HG03108 (cell line): ENCODE measurements at regions not wholly inside any gene's neighbourhood (a gene's known extent, or its start where the extent isn't known, plus 50 kb on each side); places are given as distances from the start of the nearest gene placed in this dataset.
"Not testable (repeated sequence)": the region's sequence is repeated elsewhere in the genome, so short reads cannot be mapped to it uniquely, and the experiment has no call there.

Source experiments
- ATAC-seq: cut with Tn5 transposase; IDR thresholded peaks from one replicate; pipeline ENCODE4 v1.9.1; 2021; ENCODE audit warnings: moderate library complexity; ENCODE audit not compliant: unreplicated experiment

- no peak for ATAC-seq
Observed at GRCh38 chr1:30660241-30660640, 63.1 kb downstream of the MATN1 start.

- ATAC-seq = no peak
Observed at GRCh38 chr1:30659702-30660101, 63.7 kb downstream of the MATN1 start.

- not testable (repeated sequence) for ATAC-seq
Observed at GRCh38 chr1:30658375-30658774, 65.0 kb downstream of the MATN1 start.

- no peak for ATAC-seq
Observed at GRCh38 chr1:30658014-30658336, 65.4 kb downstream of the MATN1 start.

- ATAC-seq = no peak
Observed at GRCh38 chr1:30657131-30658013, 66.0 kb downstream of the MATN1 start.

GRCh38 chr1:30656171-30656940, 67.0 kb downstream of the MATN1 start:
- ATAC-seq = no peak

GRCh38 chr1:30655672-30656071, 67.7 kb downstream of the MATN1 start:
- ATAC-seq = no peak

GRCh38 chr1:30654188-30654587, 69.2 kb downstream of the MATN1 start:
- no peak for ATAC-seq

- no peak for ATAC-seq
Observed at GRCh38 chr1:30652152-30652841, 71.1 kb downstream of the MATN1 start.

GRCh38 chr1:30651395-30651794, 72.0 kb downstream of the MATN1 start:
- not testable (repeated sequence) for ATAC-seq

- no peak for ATAC-seq
Observed at GRCh38 chr1:30650968-30651320, 72.4 kb downstream of the MATN1 start.

GRCh38 chr1:30650038-30650967, 73.1 kb downstream of the MATN1 start:
- ATAC-seq = no peak

GRCh38 chr1:30649321-30649991, 73.9 kb downstream of the MATN1 start:
- no peak for ATAC-seq

- ATAC-seq = no peak
Observed at GRCh38 chr1:30648408-30649000, 74.9 kb downstream of the MATN1 start.

GRCh38 chr1:30645807-30646206, 77.6 kb downstream of the MATN1 start:
- no peak for ATAC-seq

GRCh38 chr1:30642391-30643120, 80.8 kb downstream of the MATN1 start:
- ATAC-seq = no peak

- no peak for ATAC-seq
Observed at GRCh38 chr1:30641572-30642353, 81.6 kb downstream of the MATN1 start.

- ATAC-seq = no peak
Observed at GRCh38 chr1:30639881-30640452, 83.4 kb downstream of the MATN1 start.
